Central memory CD8-positive, alpha-beta T cell (primary cell): ENCODE measurements at regions not wholly inside any gene's neighbourhood (a gene's known extent, or its start where the extent isn't known, plus 50 kb on each side); places are given as distances from the start of the nearest gene placed in this dataset.

Experiments used
- ATAC-seq: fragments of 150-1000 bp; cut with Tn5 transposase; replicated peaks from 2 replicates; pipeline ENCODE4 v1.10.0; 2022; ENCODE audit warnings: mild to moderate bottlenecking, moderate FRiP score, moderate number of reproducible peaks; ENCODE audit not compliant: poor library complexity, severe bottlenecking; ENCODE audit errors: extremely low read depth
- DNase-seq, 2 donors: peaks; one replicate each; pipeline ENCODE4 v3.0.0; 2021; ENCODE audit warnings: low spot score in 2 of 2
- H3K27ac Mint-ChIP-seq: one replicate; pipeline ENCODE4 v1.8.0; 2022; ENCODE audit warnings: low read depth, mild to moderate bottlenecking, moderate library complexity, mixed read lengths
- H3K27me3 Mint-ChIP-seq: one replicate; pipeline ENCODE4 v1.8.0; 2022; ENCODE audit warnings: mixed read lengths
- H3K36me3 Mint-ChIP-seq: one replicate; pipeline ENCODE4 v1.8.0; 2022; ENCODE audit warnings: mild to moderate bottlenecking, moderate library complexity, mixed read lengths; ENCODE audit not compliant: insufficient read depth
- H3K4me1 Mint-ChIP-seq: one replicate; pipeline ENCODE4 v1.8.0; 2022; ENCODE audit warnings: mixed read lengths
- H3K4me3 Mint-ChIP-seq: one replicate; pipeline ENCODE4 v1.8.0; 2022; ENCODE audit warnings: mild to moderate bottlenecking, moderate library complexity, mixed read lengths
- H3K9me3 Mint-ChIP-seq: one replicate; pipeline ENCODE4 v1.8.0; 2022; ENCODE audit warnings: mixed read lengths

GRCh38 chr6:145043926-145044500, 691.3 kb downstream of the EPM2A start:
- ATAC-seq (no peak), DNase-seq (no peak)
- Mint-ChIP-seq H3K4me1 (no peaks in the 10 kb centered on the region), H3K36me3 (no peaks in the 10 kb centered on the region), H3K27ac (no peak overlapping the region), H3K9me3 (no peaks in the 10 kb centered on the region), H3K27me3 (no peaks in the 10 kb centered on the region), H3K4me3 (no peak overlapping the region)

GRCh38 chr6:145044641-145045246, 690.6 kb downstream of the EPM2A start:
- DNase-seq (no peak), ATAC-seq (no peak)
- no peak overlapping the region for H3K27ac Mint-ChIP-seq
- H3K36me3 Mint-ChIP-seq = no peaks in the 10 kb centered on the region
- no peak overlapping the region for H3K4me3 Mint-ChIP-seq
- H3K27me3 Mint-ChIP-seq = no peaks in the 10 kb centered on the region
- no peaks in the 10 kb centered on the region for H3K9me3 Mint-ChIP-seq
- H3K4me1 Mint-ChIP-seq = no peaks in the 10 kb centered on the region

GRCh38 chr6:145045582-145045981, 689.7 kb downstream of the EPM2A start:
- DNase-seq (no peak), ATAC-seq (no peak)
- Mint-ChIP-seq H3K27ac (no peak overlapping the region), H3K9me3 (no peaks in the 10 kb centered on the region), H3K4me1 (no peaks in the 10 kb centered on the region), H3K4me3 (no peak overlapping the region), H3K27me3 (peaks cover 8% of the 10 kb centered on the region), H3K36me3 (peaks cover 2% of the 10 kb centered on the region)

GRCh38 chr6:145047891-145048290, 687.4 kb downstream of the EPM2A start:
- Mint-ChIP-seq H3K4me3 (no peak overlapping the region), H3K27ac (no peak overlapping the region), H3K27me3 (peaks cover 15% of the 10 kb centered on the region), H3K36me3 (peaks cover 2% of the 10 kb centered on the region), H3K4me1 (no peaks in the 10 kb centered on the region), H3K9me3 (no peaks in the 10 kb centered on the region)
- DNase-seq (no peak), ATAC-seq (no peak)

- ATAC-seq = no peak
- no peak overlapping the region for H3K4me3 Mint-ChIP-seq
- DNase-seq = no peak
- no peaks in the 10 kb centered on the region for H3K9me3 Mint-ChIP-seq
- no peaks in the 10 kb centered on the region for H3K4me1 Mint-ChIP-seq
- peaks cover 2% of the 10 kb centered on the region for H3K36me3 Mint-ChIP-seq
- peaks cover 26% of the 10 kb centered on the region for H3K27me3 Mint-ChIP-seq
- H3K27ac Mint-ChIP-seq = no peak overlapping the region
Measured at GRCh38 chr6:145051661-145052060, 683.7 kb downstream of the EPM2A start.

- Mint-ChIP-seq H3K4me3 (no peak overlapping the region), H3K27ac (no peak overlapping the region), H3K9me3 (no peaks in the 10 kb centered on the region), H3K27me3 (peaks cover 19% of the 10 kb centered on the region), H3K36me3 (no peaks in the 10 kb centered on the region), H3K4me1 (no peaks in the 10 kb centered on the region)
- ATAC-seq (no peak), DNase-seq (no peak)
Measured at GRCh38 chr6:145055567-145055966, 679.8 kb downstream of the EPM2A start.

- Mint-ChIP-seq H3K27ac (no peak overlapping the region), H3K9me3 (no peaks in the 10 kb centered on the region), H3K4me3 (no peak overlapping the region), H3K27me3 (peaks cover 5% of the 10 kb centered on the region), H3K36me3 (no peaks in the 10 kb centered on the region), H3K4me1 (no peaks in the 10 kb centered on the region)
- ATAC-seq (no peak), DNase-seq (no peak)
Measured at GRCh38 chr6:145060714-145061113, 674.6 kb downstream of the EPM2A start.

- Mint-ChIP-seq H3K4me3 (no peak overlapping the region), H3K27me3 (peaks cover 29% of the 10 kb centered on the region), H3K4me1 (no peaks in the 10 kb centered on the region), H3K27ac (no peak overlapping the region), H3K9me3 (no peaks in the 10 kb centered on the region), H3K36me3 (no peaks in the 10 kb centered on the region)
- ATAC-seq = no peak
- DNase-seq = no peak
Measured at GRCh38 chr6:145063091-145063490, 672.2 kb downstream of the EPM2A start.

GRCh38 chr6:145067430-145067829, 667.9 kb downstream of the EPM2A start:
- Mint-ChIP-seq H3K9me3 (no peaks in the 10 kb centered on the region), H3K4me3 (no peak overlapping the region), H3K27ac (no peak overlapping the region), H3K27me3 (peaks cover 44% of the 10 kb centered on the region), H3K36me3 (no peaks in the 10 kb centered on the region), H3K4me1 (no peaks in the 10 kb centered on the region)
- ATAC-seq (no peak), DNase-seq (no peak)

- H3K27me3 Mint-ChIP-seq = peaks cover 44% of the 10 kb centered on the region
- no peaks in the 10 kb centered on the region for H3K4me1 Mint-ChIP-seq
- H3K36me3 Mint-ChIP-seq = no peaks in the 10 kb centered on the region
- no peaks in the 10 kb centered on the region for H3K9me3 Mint-ChIP-seq
- no peak overlapping the region for H3K27ac Mint-ChIP-seq
- DNase-seq (no peak), ATAC-seq (no peak)
- H3K4me3 Mint-ChIP-seq = no peak overlapping the region
Measured at GRCh38 chr6:145068577-145068976, 666.7 kb downstream of the EPM2A start.

GRCh38 chr6:145069966-145070365, 665.4 kb downstream of the EPM2A start:
- no peaks in the 10 kb centered on the region for H3K9me3 Mint-ChIP-seq
- H3K4me1 Mint-ChIP-seq = no peaks in the 10 kb centered on the region
- H3K27ac Mint-ChIP-seq = no peak overlapping the region
- DNase-seq (no peak), ATAC-seq (no peak)
- H3K4me3 Mint-ChIP-seq = no peak overlapping the region
- peaks cover 44% of the 10 kb centered on the region for H3K27me3 Mint-ChIP-seq
- no peaks in the 10 kb centered on the region for H3K36me3 Mint-ChIP-seq

- ATAC-seq = no peak
- DNase-seq = no peak
Measured at GRCh38 chr6:145070791-145071190, 664.5 kb downstream of the EPM2A start.

GRCh38 chr6:145071836-145072235, 663.5 kb downstream of the EPM2A start:
- H3K27ac Mint-ChIP-seq = no peak overlapping the region
- no peak overlapping the region for H3K4me3 Mint-ChIP-seq
- H3K36me3 Mint-ChIP-seq = no peaks in the 10 kb centered on the region
- H3K9me3 Mint-ChIP-seq = no peaks in the 10 kb centered on the region
- no peaks in the 10 kb centered on the region for H3K4me1 Mint-ChIP-seq
- H3K27me3 Mint-ChIP-seq = peaks cover 34% of the 10 kb centered on the region
- no peak for DNase-seq
- ATAC-seq = no peak

More at GRCh38 chr6:145070791-145071190, 664.5 kb downstream of the EPM2A start:
- no peak overlapping the region for H3K4me3 Mint-ChIP-seq
- no peaks in the 10 kb centered on the region for H3K9me3 Mint-ChIP-seq
- H3K27ac Mint-ChIP-seq = no peak overlapping the region
- H3K4me1 Mint-ChIP-seq = no peaks in the 10 kb centered on the region
- no peaks in the 10 kb centered on the region for H3K36me3 Mint-ChIP-seq
- H3K27me3 Mint-ChIP-seq = peaks cover 38% of the 10 kb centered on the region
